ENCODE measurements at regions not wholly inside any gene's neighbourhood (a gene's known extent, or its start where the extent isn't known, plus 50 kb on each side); places are given as distances from the start of the nearest gene placed in this dataset.

DNA sequence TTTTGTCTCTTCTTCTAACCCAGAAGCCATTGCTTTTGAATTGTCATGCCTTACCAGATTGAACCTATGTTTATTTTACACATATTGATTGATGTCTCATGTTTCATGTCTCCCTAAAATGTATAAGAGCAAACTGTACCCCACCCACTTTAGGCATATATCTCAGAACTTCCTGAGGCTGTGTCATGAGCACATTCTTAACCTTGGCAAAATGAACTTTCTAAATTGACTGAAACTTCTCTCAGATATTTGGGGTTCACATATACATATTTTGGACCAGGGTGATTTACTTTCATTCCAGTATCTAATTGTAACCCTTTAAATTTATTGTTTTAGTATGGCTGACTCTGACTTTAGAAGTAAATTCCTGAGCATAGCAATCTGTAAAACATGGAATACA, 723.9 kb upstream of the PCDH20 start:
- no peak for TF ChIP-seq CTCF (IDR thresholded peaks at IDR 0.05)
- TF ChIP-seq POLR2AphosphoS5 (IDR thresholded peaks at IDR 0.05): no peak

Data from suprapubic skin (tissue), 3 donors.